ENCODE measurements at regions not wholly inside any gene's neighbourhood (a gene's known extent, or its start where the extent isn't known, plus 50 kb on each side); places are given as distances from the start of the nearest gene placed in this dataset.

GRCh38 chr18:51540562-51540961 lies 343.1 kb upstream of the MEX3C start (continued):
- no peak for TF ChIP-seq RELB (IDR thresholded peaks at IDR 0.05; ENCODE audit: low read depth)

- H3K36me3 ChIP-seq (ENCODE audit: control insufficient read depth in 2 of 2, insufficient read depth in 2 of 2, low read length in 1 of 2): no peaks in the 10 kb centered on the region
- in situ Hi-C loops (cut with MboI): no loop called here
- RAD21 ChIA-PET (ENCODE audit: unreplicated experiment): no interaction called here
- no peaks in the 10 kb centered on the region for H3K9me3 ChIP-seq (replicated peaks; ENCODE audit: control insufficient read depth, insufficient read depth, low read length)
- no peak for ATAC-seq
- no peaks in the 10 kb centered on the region for H3K4me1 ChIP-seq (ENCODE audit: control insufficient read depth, insufficient read depth, low read length)
- no TSS peak for BruUV-seq (replicated peaks)
- POLR2A ChIA-PET: no interaction called here
- no peak for FAIRE-seq
- SMC1A ChIA-PET (ENCODE audit: uncharacterized antibody, unreplicated experiment): interaction anchor here (0.8 to 1.5 kb wide), 3 partner anchors 29 to 144 kb away, joined by 3 read pairs; no protein-coding TSS in a partner anchor
- no peak for DNase-seq (ENCODE audit: low read depth, low spot score)
- H3K27me3 ChIP-seq (replicated peaks in 1 of 2; ENCODE audit: control insufficient read depth in 2 of 2, insufficient read depth in 2 of 2, low read length in 1 of 2): no peaks in the 10 kb centered on the region
- no peaks in the 10 kb centered on the region for H4K20me1 ChIP-seq (ENCODE audit: control insufficient read depth, insufficient read depth)
- CTCF ChIA-PET: no interaction called here
- TF ChIP-seq TCF7 (IDR thresholded peaks at IDR 0.05; ENCODE audit: borderline replicate concordance): no peak
- TF ChIP-seq JUNB (IDR thresholded peaks at IDR 0.05): 0 out of 2 replicates have a peak, but pooled peaks have one; percentile 17
- H3K27ac ChIP-seq (ENCODE audit: control insufficient read depth, insufficient read depth): no peak overlapping the region
- H3K79me2 ChIP-seq (ENCODE audit: control insufficient read depth, insufficient read depth, low read length): no peaks in the 10 kb centered on the region
- no peak overlapping the region for H2AFZ ChIP-seq (ENCODE audit: control insufficient read depth, low read depth, low read length)
- H3K4me2 ChIP-seq (ENCODE audit: control insufficient read depth, insufficient read depth): no peak overlapping the region
- intact Hi-C loops (cut with micrococcal nuclease; ENCODE audit: unreplicated experiment): no loop called here
- H3K4me3 ChIP-seq: no peak overlapping the region
- H3K9ac ChIP-seq (ENCODE audit: control insufficient read depth, insufficient read depth, low read length): no peak overlapping the region
These were observed 343.7 kb upstream of the MEX3C start for GRCh38 chr18:51541230-51541629.

- FAIRE-seq: no peak
- H3K36me3 ChIP-seq (ENCODE audit: control insufficient read depth in 2 of 2, insufficient read depth in 2 of 2, low read length in 1 of 2): no peaks in the 10 kb centered on the region
- intact Hi-C loops (cut with micrococcal nuclease; ENCODE audit: unreplicated experiment) (no loop called here), in situ Hi-C loops (cut with MboI) (no loop called here)
- no peaks in the 10 kb centered on the region for H3K4me1 ChIP-seq (ENCODE audit: control insufficient read depth, insufficient read depth, low read length)
- WGBS (ENCODE audit: insufficient coverage, insufficient replicate concordance, low lambda C conversion rate, missing lambda C conversion rate): 5% methylated on average over 1 of the region's 1 CpG
- no peak overlapping the region for H3K4me2 ChIP-seq (ENCODE audit: control insufficient read depth, insufficient read depth)
- CTCF ChIA-PET: no interaction called here
- no peak for ATAC-seq
- no peaks in the 10 kb centered on the region for H3K9me3 ChIP-seq (replicated peaks; ENCODE audit: control insufficient read depth, insufficient read depth, low read length)
- H3K27ac ChIP-seq (ENCODE audit: control insufficient read depth, insufficient read depth): no peak overlapping the region
- no peaks in the 10 kb centered on the region for H4K20me1 ChIP-seq (ENCODE audit: control insufficient read depth, insufficient read depth)
- no peak overlapping the region for H3K9ac ChIP-seq (ENCODE audit: control insufficient read depth, insufficient read depth, low read length)
- SMC1A ChIA-PET (ENCODE audit: uncharacterized antibody, unreplicated experiment): no interaction called here
- no peaks in the 10 kb centered on the region for H3K79me2 ChIP-seq (ENCODE audit: control insufficient read depth, insufficient read depth, low read length)
- BruUV-seq (replicated peaks): no TSS peak
- no peak overlapping the region for H3K4me3 ChIP-seq
- H2AFZ ChIP-seq (ENCODE audit: control insufficient read depth, low read depth, low read length): no peak overlapping the region
- POLR2A ChIA-PET: interaction anchor here (0.7 kb wide), 1 partner anchor 15 kb away, joined by 5 read pairs; no protein-coding TSS in a partner anchor
- RAD21 ChIA-PET (ENCODE audit: unreplicated experiment): interaction anchor here (0.6 kb wide), 1 partner anchor 609 kb away, joined by 3 read pairs; no protein-coding TSS in a partner anchor
- DNase-seq (ENCODE audit: low read depth, low spot score): no peak
- H3K27me3 ChIP-seq (replicated peaks in 1 of 2; ENCODE audit: control insufficient read depth in 2 of 2, insufficient read depth in 2 of 2, low read length in 1 of 2): no peaks in the 10 kb centered on the region
- TF ChIP-seq CREB1 (IDR thresholded peaks at IDR 0.05; ENCODE audit: low read depth) (no peak), BCLAF1 (IDR thresholded peaks at IDR 0.05) (no peak), CUX1 (IDR thresholded peaks at IDR 0.05; ENCODE audit: insufficient replicate concordance, low read depth, low read length) (no peak)
These were observed 346.2 kb upstream of the MEX3C start for GRCh38 chr18:51543658-51544155.

All from GM12878 (cell line).